ENCODE measurements at regions not wholly inside any gene's neighbourhood (a gene's known extent, or its start where the extent isn't known, plus 50 kb on each side); places are given as distances from the start of the nearest gene placed in this dataset.
A peak's percentile ranks its signal among the peaks of the same experiment; 100 is the strongest.
"Not testable (repeated sequence)": the region's sequence is repeated elsewhere in the genome, so short reads cannot be mapped to it uniquely, and the experiment has no call there.

GRCh38 chr16:85527042-85527766 is 85.9 kb upstream of the GSE1 start:
- DNase-seq (ENCODE audit: low spot score) = no peak

- DNase-seq (ENCODE audit: low spot score) = no peak
Measured at GRCh38 chr16:85527767-85528297, 85.3 kb upstream of the GSE1 start.

DNA sequence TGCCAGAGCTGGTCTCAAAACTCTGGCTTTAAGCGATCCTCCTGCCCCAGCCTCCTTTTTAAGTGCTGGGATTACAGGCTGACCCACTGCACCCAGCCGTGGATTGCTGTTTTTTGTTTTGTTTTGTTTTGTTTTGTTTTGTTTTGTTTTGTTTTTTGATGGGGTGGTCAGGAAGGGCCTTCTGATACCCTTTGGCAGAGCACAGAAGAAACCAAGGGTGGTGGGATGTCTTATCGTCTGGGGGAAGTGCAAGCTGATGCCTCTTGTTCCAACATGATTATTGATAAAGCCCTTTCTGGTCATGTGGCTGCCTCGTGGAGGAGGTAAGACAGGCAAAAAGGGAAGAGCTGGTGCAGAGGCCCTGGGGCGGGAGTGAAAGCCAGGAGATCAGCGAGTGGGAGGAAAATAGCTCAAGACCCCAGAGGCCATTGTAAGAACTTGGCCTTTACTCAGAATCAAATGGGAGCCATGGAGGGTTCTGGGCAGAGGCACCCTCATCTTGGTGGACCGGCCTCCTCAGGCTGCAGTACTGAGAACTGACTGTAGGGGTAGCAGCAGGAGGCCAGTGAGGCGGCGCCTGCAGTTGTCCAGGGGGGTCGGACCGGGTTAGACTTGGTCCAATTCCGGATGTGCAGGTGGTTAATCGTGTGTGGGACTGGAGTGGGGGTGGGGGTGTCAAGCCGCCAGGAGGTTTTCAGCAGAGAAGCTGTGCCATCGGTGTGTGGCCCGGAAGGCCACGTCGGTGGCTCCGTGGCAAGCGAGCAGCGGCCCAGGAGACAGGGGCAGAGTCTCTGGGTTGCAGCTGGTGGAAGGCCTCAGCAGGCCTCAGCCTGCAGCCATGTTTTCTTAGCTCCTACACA is 84.4 kb upstream of the GSE1 start:
- DNase-seq (ENCODE audit: low spot score) = peak; percentile 68

DNA sequence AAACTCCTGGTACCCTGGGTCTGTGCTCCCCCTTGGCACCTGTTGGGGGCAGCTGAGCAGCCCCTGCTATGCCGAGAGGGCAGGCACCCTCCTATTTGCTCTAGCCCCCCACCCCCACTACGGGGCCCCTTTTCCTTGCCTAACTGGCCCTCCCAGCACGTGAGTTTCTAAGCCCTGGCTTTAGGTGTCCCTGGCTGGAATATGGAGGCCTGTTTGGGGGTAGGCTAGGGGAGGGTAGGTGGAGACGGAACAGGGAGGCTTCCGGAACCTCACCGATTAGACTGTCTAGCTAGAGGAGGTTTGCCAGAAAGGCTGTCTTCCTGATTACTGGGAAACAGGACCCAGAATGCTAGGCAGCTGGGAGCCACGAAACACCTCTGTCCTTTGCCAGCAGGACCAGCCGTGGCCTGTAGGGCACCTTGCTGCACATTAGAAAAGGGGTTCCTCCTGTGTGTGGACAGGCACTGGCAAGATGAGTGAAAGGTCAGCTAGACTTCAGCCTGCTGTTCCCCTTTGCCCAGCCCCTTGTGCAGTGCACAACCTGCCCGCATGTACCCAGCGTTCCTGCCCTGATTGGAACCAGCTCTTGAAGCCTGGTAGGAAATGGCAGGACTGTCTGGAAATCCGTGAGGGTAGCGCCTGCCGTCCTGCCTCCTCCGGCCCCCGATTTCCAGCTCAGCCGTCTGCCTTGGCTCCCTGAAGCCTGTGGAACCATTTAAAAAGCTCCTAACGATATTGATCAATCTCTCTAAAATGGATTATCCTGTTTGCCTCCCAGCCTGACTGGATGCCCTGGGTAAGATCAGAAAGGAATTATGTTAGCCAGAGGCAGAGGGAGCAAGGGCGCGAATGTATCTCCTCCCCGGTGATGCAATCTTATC is 83.4 kb upstream of the GSE1 start:
- DNase-seq (ENCODE audit: low spot score) = no peak

DNA sequence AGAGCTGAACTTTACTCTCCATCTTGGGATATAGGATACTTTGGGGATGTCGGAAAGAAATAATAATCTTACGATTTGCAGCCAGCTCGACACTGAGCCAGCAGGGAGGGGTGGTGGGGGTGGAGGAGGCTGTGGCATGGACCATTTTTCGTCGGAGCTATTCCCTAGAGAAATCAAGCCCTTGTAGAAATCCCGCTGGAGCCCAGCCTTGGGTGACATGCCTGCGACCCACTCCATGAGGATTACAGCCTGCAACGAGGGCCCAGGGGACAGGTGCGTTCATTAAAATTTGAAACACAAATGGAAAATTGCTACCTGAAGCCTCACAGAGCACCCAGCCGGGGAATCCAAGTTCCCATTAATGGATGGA is 82.8 kb upstream of the GSE1 start:
- DNase-seq (ENCODE audit: low spot score) = no peak

DNA sequence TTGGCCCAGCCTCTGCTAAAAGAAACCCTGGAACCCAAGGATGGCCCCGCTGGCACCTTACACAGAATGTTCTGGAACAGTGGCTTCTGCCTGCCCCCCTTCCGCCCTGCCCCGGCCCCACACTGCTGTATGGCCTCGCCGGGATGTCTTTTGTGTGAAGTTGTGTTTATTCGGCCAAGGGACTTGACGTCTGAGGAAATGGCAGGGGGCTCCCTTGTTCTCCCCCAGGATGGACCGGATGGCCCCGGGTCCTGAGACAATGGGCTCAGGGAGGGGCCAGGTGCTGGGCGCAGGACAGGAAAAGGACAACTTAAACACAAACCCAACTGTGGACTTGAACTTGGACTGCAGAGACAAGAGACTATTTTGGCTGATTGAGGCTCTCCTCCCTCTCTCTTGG is 81.6 kb upstream of the GSE1 start:
- no peak for DNase-seq (ENCODE audit: low spot score)

DNA sequence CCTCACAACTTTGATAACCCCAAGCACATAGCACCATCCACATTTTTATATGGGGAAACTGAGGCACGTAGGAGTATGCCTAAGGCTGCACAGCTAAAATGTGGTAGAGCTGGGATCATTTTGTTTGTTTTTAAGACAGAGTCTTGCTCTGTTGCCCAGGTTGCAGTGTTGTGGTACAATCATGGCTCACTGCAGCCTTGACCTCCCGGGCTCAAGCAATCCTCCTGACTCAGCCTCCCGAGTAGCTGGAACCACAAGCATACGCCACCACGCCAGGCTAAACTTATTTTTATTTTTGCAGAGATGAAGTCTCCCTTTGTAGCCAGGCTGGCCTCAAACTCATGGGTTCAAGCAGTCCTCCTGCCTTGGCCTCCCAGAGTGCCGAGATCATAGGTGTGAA is 81.0 kb upstream of the GSE1 start:
- no peak for DNase-seq (ENCODE audit: low spot score)

GRCh38 chr16:85533593-85533992 is 79.5 kb upstream of the GSE1 start:
- DNase-seq (ENCODE audit: low spot score) = not testable (repeated sequence)

DNA sequence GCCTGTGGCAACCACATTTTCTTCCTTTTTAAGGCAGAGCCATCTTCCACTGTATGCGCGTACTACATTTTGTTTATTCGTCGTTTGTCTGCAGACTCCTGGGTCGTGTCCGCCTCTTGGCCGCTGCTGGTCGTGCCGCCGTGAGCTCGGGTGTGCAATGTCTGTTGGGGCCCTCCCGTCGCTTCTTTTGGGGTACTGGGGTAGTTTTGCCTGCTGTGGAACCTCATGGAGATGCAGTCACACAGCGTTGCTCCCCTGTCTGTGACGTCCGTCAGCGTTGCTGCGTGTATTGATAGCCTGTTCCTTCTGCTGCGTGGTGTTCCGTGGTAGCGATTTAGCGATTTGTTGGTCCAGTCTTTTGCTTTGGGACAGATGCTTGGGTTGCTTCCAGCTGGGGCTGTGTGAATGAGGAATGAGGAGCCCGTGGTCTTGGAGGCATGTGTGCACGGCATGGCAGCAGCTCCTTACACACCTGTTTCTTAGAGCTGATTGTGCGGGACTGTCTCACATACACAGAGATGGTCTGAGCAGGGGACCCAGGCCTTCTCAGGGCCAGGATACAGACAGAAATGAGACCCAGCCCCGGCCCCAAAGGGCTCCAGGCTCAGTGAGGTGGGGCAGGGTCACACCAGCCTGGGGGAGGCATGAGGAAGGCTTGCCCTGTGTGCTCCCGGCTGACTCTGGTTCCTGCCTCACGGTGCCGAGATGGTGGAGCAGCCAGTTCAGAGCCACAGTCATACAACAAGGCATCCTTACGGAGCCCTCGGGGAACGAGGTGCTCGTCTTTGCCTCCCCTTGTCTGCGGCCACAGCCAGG is 78.4 kb upstream of the GSE1 start:
- DNase-seq (ENCODE audit: low spot score) = no peak

- DNase-seq (ENCODE audit: low spot score) = peak; percentile 89
Measured at GRCh38 chr16:85535352-85536072, 77.6 kb upstream of the GSE1 start.

DNA sequence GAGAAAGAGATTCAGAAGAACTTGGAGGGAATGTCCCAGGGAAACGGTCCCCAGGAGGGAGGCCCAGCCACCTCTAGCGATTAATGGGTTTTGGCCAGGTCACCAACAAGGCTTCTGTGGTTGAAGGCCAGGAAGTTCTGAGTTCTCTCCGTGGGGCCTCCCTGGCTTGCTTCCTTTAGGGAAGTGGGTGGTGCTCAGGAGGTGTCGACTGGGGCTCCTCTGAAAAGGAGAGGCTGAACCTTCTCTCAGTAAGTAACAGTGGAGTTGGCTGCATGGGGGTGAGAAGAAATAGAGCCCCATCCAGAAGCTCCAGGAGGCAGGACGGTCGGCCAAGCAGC is 77.1 kb upstream of the GSE1 start:
- no peak for DNase-seq (ENCODE audit: low spot score)

GRCh38 chr16:85536411-85537330 is 76.5 kb upstream of the GSE1 start:
- DNase-seq (ENCODE audit: low spot score) = peak; percentile 55

- no peak for DNase-seq (ENCODE audit: low spot score)
Measured at GRCh38 chr16:85537331-85537788, 75.8 kb upstream of the GSE1 start.

DNA sequence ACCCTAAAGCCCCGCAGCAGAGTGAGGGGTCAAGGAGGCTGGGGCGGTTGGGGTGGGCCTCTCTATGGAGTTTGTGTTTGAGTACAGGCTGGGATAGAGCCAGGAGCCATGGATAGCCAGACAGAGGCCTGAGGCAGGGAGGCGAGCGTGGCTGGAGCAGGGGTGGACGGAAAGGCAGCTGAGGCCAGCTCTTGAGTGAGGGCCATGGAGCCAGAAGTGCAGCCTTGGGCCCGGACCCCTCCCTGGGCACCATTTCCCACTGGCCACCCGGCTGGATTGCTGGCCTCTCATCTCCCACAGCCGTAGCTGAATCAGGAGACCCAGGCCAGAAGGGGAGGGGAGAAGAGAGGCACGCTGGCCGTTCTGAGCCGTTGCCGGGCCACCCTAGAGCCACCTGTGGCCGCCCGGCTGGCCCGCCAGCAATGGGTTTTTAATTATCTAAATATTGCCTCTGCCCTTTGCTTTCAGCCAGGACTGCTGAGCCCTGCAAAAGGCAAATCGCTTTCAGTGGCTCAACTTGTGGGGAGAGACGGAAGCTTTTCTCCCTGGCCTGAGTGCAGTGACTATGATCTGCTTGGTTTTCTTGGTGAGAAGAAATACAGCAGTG is 75.2 kb upstream of the GSE1 start:
- no peak for DNase-seq (ENCODE audit: low spot score)

DNA sequence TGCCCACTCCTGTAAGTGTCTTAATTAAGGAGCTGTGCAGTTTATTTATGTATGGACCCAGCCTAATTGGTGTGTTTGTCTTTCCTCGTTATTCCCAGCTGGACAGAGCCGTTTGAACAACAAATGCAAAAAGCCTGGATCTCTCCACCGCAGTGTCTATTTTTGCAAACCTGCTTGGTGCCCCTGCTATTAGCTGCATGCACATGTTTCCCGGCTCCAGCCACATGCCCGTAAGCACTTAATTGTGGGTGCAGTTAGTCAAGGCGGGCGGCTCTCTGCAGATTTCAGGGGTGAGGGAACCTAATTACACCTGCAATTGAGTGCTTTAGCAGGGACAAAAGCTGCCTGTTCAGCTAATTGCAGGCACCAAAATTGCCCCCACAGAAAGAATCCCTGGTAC is 74.0 kb upstream of the GSE1 start:
- no peak for DNase-seq (ENCODE audit: low spot score)

- no peak for DNase-seq (ENCODE audit: low spot score)
Measured at GRCh38 chr16:85539629-85540291, 73.4 kb upstream of the GSE1 start.

GRCh38 chr16:85541181-85541580 is 71.9 kb upstream of the GSE1 start:
- no peak for DNase-seq (ENCODE audit: low spot score)

- DNase-seq (ENCODE audit: low spot score) = no peak
Measured at GRCh38 chr16:85541619-85541979, 71.5 kb upstream of the GSE1 start.

Measured in hematopoietic multipotent progenitor cell treated with erythropoietin and hydrocortisone succinate and interleukin-3 and kit ligand, for 17 days (in vitro differentiated cells).